ENCODE measurements at regions not wholly inside any gene's neighbourhood (a gene's known extent, or its start where the extent isn't known, plus 50 kb on each side); places are given as distances from the start of the nearest gene placed in this dataset.
A peak's percentile ranks its signal among the peaks of the same experiment; 100 is the strongest.

DNA sequence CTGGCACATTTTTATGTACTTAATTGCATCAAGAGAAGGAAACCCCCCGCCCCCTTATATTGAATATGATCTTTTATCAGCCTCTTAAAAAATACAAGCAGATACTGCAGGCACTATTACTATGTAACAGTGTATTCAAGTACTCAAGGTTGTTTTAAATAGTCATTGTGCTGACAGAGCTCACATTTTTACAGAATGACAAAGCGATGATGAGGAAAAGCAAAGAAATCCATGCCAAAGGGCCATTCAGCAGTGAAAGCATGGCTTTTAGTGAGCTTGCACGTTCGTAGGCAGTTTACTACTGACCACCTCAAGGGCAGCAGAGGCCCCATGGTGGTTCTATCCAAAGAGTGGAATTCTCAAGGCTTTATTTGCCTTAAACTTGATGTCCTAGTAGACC is 146.8 kb downstream of the RPS12 start:
- Histone ChIP-seq H3K36me3 (ENCODE audit: low read depth, low read length) (no peaks in the 10 kb centered on the region), H3K4me2 (ENCODE audit: low read length) (peak overlapping the region; percentile 80), H3K4me3 (ENCODE audit: low read length) (peak overlapping the region; percentile 52; the same call in 1 of the 2 replicates), H3K79me2 (ENCODE audit: low read length) (no peaks in the 10 kb centered on the region), H2AFZ (ENCODE audit: low read length) (0 out of 2 replicates have a peak overlapping the region, but pooled peaks have one; percentile 24), H3K27ac (ENCODE audit: low read length) (peak overlapping the region; percentile 97), H3K4me1 (ENCODE audit: insufficient read depth, low read length) (peaks cover 60% of the 10 kb centered on the region), H3K9ac (ENCODE audit: low read length) (peak overlapping the region; percentile 63), H3F3A (ENCODE audit: low read length, unreplicated experiment) (no peaks in the 10 kb centered on the region), H3K9me2 (replicated peaks; ENCODE audit: low read length) (no peaks in the 10 kb centered on the region), H3K27me3 (ENCODE audit: low read length) (no peaks in the 10 kb centered on the region), H4K20me1 (ENCODE audit: low read length) (no peaks in the 10 kb centered on the region), H3K9me3 (ENCODE audit: low read length) (no peaks in the 10 kb centered on the region)
- CTCF ChIA-PET = interaction anchor here (0.9 to 1.5 kb wide), 3 partner anchors 9 to 131 kb away, joined by 3 to 12 read pairs (median 9); no protein-coding TSS in a partner anchor
- POLR2A ChIA-PET (ENCODE audit: unreplicated experiment) = interaction anchor here (0.6 kb wide), 1 partner anchor 956 kb away, joined by 4 read pairs; no protein-coding TSS in a partner anchor
- BruUV-seq (replicated peaks) = no TSS peak
- DNase-seq (peak; percentile 91), ATAC-seq (peak; percentile 70)
- intact Hi-C loops (cut with micrococcal nuclease) = loop anchor here (1.0 to 5.0 kb wide), 6 partner anchors 24 to 592 kb away; no protein-coding TSS in a partner anchor
- TF ChIP-seq, protein P1, sequence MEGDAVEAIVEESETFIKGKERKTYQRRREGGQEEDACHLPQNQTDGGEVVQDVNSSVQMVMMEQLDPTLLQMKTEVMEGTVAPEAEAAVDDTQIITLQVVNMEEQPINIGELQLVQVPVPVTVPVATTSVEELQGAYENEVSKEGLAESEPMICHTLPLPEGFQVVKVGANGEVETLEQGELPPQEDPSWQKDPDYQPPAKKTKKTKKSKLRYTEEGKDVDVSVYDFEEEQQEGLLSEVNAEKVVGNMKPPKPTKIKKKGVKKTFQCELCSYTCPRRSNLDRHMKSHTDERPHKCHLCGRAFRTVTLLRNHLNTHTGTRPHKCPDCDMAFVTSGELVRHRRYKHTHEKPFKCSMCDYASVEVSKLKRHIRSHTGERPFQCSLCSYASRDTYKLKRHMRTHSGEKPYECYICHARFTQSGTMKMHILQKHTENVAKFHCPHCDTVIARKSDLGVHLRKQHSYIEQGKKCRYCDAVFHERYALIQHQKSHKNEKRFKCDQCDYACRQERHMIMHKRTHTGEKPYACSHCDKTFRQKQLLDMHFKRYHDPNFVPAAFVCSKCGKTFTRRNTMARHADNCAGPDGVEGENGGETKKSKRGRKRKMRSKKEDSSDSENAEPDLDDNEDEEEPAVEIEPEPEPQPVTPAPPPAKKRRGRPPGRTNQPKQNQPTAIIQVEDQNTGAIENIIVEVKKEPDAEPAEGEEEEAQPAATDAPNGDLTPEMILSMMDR (conservative IDR thresholded peaks at IDR 0.05; ENCODE audit: low read depth, low read length) = no peak
- TF ChIP-seq EZH2 (IDR thresholded peaks at IDR 0.05; ENCODE audit: low read length, unreplicated experiment) = no peak
- TF ChIP-seq EZH2phosphoT487 (IDR thresholded peaks at IDR 0.05; ENCODE audit: borderline replicate concordance, low read length) = no peak

DNA sequence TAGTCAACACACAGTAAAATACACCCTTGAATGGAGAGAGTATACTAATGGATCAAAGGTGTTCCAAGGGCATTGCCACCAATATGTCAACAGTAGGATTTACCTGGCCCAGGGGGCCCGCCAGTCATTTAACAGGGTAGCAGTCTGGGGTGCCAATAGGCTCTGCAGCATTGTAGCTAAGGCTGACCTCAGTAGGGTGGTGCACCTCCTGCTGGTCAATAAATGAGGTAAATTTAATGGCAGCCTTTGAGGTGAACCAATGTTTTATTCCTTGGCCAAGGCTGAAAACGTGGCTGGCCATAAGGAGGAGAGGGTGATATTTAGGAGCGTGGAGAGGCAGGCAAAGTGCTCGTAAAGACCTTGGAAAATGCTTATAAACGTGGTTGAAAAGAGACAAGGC is 147.2 kb downstream of the RPS12 start:
- H3K9me2 ChIP-seq (replicated peaks; ENCODE audit: low read length) = no peaks in the 10 kb centered on the region
- no peaks in the 10 kb centered on the region for H3K36me3 ChIP-seq (ENCODE audit: low read depth, low read length)
- H3K4me2 ChIP-seq (ENCODE audit: low read length) = peak overlapping the region; percentile 80
- peaks cover 60% of the 10 kb centered on the region for H3K4me1 ChIP-seq (ENCODE audit: insufficient read depth, low read length)
- ATAC-seq (no peak), DNase-seq (peak; percentile 18)
- ChIA-PET CTCF (interaction anchor here (0.9 to 1.5 kb wide), 3 partner anchors 9 to 131 kb away, joined by 3 to 12 read pairs (median 9); no protein-coding TSS in a partner anchor), POLR2A (ENCODE audit: unreplicated experiment) (interaction anchor here (0.6 kb wide), 1 partner anchor 955 kb away, joined by 4 read pairs; no protein-coding TSS in a partner anchor)
- H3K4me3 ChIP-seq (ENCODE audit: low read length) = peak overlapping the region; percentile 52; the same call in 1 of the 2 replicates
- no peaks in the 10 kb centered on the region for H3K9me3 ChIP-seq (ENCODE audit: low read length)
- BruUV-seq (replicated peaks) = no TSS peak
- no peaks in the 10 kb centered on the region for H4K20me1 ChIP-seq (ENCODE audit: low read length)
- peak overlapping the region; percentile 97 for H3K27ac ChIP-seq (ENCODE audit: low read length)
- H3K9ac ChIP-seq (ENCODE audit: low read length) = peak overlapping the region; percentile 63
- intact Hi-C loops (cut with micrococcal nuclease) = loop anchor here (1.0 to 5.0 kb wide), 6 partner anchors 24 to 591 kb away; no protein-coding TSS in a partner anchor
- H3F3A ChIP-seq (ENCODE audit: low read length, unreplicated experiment) = no peaks in the 10 kb centered on the region
- no peaks in the 10 kb centered on the region for H3K79me2 ChIP-seq (ENCODE audit: low read length)
- TF ChIP-seq EZH2phosphoT487 (IDR thresholded peaks at IDR 0.05; ENCODE audit: borderline replicate concordance, low read length) (no peak), EZH2 (IDR thresholded peaks at IDR 0.05; ENCODE audit: low read length, unreplicated experiment) (no peak)
- TF ChIP-seq, protein P1 (conservative IDR thresholded peaks at IDR 0.05; ENCODE audit: low read depth, low read length) = peak; percentile 54
- no peaks in the 10 kb centered on the region for H3K27me3 ChIP-seq (ENCODE audit: low read length)
- H2AFZ ChIP-seq (ENCODE audit: low read length) = 0 out of 2 replicates have a peak overlapping the region, but pooled peaks have one; percentile 24
